ENCODE measurements at regions not wholly inside any gene's neighbourhood (a gene's known extent, or its start where the extent isn't known, plus 50 kb on each side); places are given as distances from the start of the nearest gene placed in this dataset.

DNA sequence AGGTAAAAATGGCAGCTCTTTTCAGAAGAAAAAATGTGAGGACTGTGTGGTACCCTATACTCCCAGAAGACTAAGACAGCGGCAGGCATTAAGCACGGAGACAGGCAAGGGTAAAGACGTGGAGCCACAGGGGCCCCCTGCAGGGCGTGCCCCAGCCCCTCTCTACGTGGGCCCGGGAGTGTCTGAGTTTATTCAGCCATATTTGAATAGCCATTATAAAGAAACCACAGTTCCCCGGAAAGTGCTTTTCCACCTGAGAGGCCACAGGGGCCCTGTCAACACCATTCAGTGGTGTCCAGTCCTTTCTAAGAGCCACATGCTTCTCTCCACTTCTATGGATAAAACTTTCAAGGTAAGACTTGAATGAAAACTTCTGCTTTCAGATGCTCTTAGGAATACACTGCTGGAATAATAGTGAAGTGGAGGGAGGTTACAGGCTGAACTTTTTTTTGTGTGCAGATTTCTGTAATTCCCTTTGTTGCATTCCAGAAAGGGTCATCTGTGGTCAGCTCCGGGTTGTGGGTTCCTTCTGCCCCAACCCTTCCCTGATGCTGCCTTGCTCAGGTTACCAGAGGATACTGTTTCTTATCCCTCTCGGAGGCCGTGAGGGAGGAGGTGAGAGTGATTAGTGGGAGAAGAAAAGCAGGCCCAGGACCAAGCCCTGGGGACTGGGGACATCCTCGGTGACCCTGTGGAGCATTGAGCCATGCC, 58.4 kb downstream of the SLC25A47 start:
- no peak for DNase-seq

DNA sequence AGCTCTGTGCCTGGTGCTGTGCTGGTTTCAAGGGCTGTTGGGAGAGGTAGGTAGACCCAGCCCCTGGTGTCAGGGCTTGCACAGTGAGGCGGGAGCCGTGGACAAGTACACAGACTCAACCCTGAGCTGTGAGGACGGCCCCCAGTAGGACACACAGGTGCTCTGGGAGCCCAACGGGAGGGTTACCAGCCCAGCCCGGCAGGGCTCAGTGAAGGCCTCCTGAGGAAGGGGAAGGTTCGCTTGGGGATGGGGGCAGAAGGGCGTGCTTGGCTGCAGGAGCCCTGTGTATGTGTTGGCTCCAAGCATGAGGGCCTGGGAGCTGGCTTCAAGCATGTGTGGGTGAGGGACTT, 58.9 kb downstream of the SLC25A47 start:
- no peak for DNase-seq

DNA sequence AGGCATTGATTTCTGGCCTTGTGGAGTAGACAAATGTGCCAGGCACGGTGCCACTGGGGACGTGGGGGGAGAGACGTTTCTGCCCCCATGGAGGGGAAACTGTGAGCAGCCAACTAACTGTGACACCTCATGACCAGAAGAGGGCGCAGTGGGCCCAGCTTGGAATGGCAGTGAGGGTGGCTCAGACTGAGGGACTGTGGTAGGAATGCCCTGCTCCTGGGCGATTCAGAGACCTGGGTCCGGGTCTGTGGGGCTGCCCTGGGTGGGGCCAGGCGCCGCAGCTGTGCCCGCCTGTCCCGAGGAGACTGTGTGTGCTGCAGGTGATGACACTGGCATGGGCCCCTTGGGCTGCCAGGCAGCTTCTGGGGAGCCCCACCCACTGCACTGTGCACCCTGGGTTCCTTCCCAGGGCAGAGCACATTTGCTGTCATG, 60.6 kb downstream of the SLC25A47 start:
- DNase-seq = peak; percentile 15

DNA sequence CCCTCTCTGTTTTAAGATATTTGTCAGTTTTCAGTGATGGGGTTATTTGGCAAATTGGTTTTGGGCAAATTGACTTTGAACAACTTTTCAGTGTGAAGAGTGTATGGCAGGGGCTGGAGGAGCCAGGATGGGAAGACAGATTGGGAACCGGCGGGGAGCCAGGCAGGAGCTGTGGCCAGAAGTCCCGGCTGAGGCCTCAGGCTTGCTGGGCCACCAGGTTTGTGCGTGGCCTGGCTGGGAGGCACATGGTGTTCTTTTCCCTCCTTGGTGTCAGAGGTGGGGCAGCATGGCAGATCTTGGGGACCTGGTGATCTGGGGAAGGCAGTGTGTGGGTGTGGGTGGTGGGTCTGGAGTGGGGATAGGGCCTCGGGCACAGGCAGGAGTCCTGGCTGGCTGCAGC, 61.1 kb downstream of the SLC25A47 start:
- no peak for DNase-seq

DNA sequence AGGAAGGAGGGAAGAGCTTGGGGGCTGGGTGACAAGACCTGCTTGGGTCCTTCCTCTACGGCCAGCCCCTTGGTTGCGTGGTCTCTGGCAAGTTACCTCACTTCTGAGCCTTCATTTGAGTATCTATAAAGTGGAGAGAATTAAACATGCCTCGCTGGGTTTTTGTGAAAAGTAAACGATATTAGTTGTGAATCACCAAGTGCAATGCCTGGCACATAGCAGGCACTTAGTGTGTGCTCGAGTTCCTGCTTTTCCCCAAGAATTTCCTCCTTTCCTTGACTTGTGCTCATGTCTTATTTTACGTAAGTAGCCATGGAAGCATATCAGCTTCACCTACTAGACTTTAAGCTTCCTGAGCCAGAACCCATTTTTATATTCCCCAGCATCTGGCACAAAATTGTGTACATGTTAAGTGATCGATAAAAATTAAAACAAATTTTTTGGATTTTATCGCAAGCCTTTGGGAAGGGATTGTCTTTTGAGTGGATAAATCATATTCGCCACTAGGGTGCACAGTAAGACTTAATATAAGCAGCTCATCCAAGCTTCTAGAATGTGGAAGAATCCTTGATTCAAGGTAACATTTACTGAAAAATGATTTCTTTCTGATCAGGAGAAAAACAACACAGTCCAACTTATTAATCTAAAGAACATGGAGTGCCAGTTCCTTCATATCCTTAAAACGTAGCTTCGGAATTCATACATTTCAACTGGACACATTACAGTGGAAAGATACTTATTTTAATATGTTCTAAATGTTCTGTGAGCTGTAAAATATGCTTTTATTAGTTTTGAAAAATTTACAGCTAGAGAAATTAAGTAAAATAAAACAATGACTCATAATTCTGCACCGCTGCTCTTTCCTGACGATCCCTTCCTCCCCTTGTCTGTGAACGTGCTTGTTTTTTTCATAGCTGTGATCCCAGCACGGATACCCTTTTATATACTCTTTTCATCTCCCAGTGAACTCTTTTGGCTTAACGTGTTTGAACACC, 62.0 kb downstream of the SLC25A47 start:
- DNase-seq = peak; percentile 9

DNA sequence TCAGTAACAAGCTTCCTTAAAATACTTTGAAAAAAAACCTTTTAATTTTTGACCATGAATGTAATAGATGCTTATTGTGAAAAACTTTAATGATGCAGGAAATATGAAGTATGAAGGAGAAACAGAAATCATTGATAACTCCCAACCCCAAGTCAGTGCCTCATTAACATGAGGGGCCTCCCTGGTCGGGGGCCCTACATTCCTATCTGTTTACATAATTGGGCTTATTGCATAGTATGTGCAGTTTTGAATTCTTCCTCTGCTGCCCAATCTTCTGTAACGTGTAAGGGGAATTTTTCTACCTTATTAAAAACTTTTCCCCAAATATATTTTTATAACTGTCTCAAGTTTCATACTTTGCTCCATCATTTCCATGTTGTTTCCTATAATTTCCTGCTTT, 63.0 kb downstream of the SLC25A47 start:
- no peak for DNase-seq

DNA sequence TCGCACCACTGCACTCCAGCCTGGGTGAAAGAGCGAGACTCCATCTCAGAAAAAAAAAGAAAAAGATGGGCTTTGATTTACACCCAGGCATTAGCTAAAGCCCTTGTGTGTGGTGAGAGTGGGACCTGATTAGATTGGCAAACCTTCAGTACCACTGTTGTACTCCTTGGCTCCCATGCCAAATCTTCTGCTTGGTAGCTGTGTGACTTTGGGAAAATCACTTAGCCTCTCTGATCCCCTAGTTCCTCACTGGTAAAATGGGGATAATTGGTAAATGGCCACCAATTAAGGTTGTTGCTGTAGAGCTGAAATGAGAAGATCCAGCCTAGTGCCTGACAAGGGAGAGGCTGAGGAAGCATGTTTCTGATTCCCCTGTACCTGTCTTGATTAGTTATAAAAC, 63.7 kb downstream of the SLC25A47 start:
- DNase-seq = no peak

DNA sequence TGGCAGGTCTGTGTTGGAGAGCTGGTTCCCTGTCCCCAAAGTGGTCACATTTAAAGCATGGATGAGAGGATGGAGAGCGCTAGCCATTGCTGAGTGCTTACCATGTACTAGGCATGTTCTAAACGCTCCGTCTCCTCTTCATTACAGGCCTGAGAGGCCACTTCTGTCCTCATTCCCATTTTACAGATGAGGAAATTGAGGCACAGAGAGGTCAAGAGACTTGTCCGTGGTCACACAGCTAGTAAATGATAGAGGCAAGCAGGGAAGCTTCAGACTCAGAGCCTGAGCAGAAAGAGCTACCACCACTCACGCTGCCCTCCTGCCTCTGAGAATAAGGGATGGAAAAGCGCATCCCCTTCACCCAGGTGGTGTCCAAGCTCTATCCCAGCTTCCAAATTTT, 64.3 kb downstream of the SLC25A47 start:
- no peak for DNase-seq

DNA sequence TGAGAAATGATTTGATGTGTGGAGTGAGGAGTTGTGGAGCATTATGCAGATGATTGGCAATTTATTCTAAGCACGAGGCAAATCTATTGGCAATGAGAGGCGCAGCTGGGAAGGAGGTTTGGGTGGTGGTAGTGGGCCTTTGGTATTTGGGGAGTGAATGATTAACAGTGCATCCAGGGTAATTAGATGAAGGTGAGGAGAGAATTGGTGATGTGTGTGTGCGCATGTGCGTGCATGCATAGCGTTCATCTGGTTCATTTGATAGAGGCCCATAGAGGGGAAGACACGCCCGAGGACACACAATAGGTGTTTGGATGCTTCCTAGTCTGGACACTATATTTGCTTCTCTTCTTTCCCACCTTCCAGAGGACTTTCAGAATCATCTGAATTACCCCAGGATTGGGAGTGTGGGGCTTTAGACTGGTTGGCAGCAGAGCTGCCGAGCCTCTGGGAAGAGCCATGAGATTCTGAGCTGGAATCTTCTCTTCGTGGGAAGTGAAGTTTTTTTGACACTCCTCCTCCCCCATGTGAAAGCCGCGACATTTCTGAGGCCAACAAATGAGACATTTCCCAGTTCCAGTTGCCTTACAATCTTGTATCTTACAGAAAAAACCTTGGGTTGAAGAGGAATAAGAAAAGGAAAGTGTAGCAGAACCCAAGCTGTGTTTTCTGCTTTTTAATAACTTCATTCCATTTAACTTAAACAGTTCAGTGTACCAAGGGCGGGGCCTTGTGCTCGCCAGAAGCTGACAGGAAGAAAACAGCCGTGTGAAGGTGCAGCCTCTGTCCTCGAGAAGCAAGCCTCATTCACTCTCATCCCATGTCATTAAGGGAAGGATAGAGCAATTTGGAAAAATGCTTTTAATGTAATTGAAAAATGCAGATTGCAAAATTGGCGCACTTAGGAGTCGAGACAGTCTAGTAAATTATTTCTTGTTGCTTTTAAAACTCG, 65.2 kb downstream of the SLC25A47 start:
- no peak for DNase-seq

DNA sequence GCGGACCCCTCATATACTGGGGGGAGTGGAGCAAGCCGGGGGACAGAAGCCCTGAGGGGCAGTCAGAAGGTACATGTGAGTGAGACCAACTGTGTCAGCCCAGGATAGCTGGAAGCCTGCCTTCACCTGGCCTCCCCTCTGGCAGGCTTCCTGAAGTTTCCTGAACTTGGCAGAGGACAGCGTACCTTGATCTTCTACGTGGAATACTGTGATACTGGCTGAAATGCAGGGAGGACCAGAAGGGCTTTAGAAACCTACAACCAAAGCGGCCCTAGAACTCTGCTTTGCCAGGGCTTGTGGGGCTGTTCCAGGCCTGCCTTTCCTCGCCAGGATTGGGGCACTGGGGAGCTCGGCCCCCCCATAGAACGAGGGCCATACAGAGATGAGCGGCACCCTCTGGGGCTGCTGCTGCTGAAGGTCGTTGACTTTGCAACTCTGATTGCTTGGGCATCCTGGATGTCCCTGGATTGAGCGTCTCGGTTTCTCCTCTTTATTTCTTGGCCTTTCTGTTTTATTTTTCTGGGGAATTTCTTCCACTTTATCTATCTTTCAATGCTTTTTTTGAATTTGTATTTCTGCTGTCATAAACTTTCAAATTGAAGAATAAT, 66.5 kb downstream of the SLC25A47 start:
- DNase-seq = no peak

DNA sequence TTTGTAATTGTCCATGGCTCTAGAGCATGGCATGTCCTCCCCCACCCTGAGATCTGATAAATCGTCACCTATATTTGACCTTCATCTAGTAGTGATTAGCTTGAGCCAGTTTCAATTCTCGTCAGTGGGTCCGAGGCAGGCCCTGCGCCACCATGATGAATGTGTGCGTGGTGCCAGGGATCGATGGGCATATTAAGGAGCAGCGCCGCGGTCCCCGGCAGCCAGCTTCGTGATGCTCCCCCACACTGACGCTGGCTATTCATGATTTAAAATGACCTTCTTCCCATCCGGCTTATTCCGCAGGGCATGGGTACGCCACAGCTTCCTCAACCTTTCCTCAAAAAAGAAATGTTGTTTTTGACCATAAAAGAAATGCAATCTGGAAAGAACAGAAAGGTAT, 68.0 kb downstream of the SLC25A47 start:
- DNase-seq = no peak

DNA sequence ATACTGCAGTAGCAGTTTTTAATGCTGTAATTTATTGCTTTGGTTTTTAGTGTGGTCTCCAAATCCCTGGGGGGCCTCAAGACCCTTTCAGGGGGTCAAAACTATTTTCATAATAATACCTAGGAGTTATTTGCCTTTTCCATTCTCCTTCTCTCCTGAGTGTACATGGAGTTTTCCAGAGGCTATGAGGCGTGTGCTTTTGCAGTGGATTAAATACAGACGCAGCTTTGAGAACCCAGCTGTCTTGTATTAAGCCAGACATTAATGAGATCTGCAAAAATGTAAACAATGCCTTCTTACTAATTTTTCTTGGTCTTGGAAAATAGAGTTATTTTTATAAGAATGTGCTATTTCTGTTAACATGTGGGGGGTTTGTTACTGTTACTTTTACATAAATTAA, 68.6 kb downstream of the SLC25A47 start:
- DNase-seq = no peak

DNA sequence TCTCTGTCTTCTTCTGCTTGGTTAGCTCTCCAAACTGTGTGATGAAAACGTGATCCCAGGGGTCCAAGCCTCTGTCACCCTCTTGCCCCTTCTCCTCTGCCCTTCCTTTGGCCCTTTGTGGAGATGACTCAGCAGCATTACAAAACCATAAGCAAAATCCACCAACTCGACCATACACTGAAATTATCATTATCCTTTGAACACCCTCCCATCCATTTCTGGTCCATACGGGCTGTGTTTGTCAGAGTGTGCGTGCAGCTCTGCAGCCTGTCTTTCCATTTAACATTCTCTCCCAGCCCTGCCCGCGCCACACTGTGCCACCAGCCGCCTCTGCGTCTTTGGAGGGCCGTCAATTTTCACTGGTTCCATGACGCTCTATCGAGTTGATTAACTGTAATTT, 69.2 kb downstream of the SLC25A47 start:
- no peak for DNase-seq

DNA sequence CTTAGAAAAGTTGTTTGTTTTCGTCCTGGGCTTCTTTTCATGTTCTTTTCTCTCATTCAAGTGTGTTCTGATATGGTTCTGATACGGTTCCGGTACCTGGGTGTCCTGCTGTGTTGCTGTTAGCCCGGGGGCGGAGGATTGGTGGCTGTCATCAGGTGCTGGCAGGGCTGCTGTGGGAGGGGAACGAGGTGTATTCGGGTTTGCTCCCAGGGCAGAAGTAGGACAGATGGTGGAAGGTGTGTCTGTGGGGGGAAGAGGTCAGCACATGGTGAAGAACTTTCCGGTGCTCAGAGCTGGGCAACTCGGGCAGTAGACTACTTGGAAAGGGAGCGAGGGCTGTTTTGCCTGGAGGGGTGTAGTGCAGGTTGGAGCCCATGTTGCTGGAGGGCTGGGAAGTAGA, 70.2 kb downstream of the SLC25A47 start:
- DNase-seq = no peak

DNA sequence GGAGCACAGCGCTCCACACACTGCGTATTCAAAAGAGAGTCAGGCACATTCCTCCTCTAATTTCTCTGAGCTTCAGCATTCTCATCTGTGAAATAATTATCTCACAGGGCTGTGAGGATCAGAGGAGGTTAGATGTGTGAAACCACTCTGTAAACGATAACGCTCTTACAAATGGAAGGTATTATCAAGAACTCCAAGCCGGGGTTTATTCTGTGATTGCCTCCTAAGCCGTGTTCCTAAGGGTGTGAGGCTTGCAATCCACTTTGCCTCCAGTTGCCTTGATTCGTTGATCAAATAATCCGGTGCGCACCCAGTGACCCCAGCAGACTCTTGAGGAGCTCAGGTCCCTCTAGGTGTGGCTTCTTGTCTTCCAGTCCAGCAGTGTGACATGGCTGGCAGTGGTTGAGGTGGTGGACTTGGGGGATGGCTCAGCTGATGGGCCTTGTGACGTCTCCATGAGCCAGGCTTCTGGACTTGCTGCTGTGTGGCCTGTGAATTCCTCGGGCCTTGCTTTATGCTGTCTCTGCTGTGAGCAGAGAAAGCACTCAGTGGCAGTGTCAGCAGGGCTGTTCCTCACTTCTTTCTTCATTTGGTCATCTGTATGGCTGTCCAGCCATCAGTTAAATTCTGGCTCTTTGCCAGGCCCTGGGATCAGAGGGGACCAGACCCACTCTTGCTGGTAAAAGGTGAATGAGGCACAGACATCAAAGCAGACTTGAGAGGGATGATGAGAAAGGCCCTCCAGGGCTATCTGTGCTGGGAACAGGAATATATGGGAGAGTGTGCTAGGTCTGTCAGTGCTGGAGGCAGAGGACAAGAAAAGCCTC, 71.0 kb downstream of the SLC25A47 start:
- no peak for DNase-seq

DNA sequence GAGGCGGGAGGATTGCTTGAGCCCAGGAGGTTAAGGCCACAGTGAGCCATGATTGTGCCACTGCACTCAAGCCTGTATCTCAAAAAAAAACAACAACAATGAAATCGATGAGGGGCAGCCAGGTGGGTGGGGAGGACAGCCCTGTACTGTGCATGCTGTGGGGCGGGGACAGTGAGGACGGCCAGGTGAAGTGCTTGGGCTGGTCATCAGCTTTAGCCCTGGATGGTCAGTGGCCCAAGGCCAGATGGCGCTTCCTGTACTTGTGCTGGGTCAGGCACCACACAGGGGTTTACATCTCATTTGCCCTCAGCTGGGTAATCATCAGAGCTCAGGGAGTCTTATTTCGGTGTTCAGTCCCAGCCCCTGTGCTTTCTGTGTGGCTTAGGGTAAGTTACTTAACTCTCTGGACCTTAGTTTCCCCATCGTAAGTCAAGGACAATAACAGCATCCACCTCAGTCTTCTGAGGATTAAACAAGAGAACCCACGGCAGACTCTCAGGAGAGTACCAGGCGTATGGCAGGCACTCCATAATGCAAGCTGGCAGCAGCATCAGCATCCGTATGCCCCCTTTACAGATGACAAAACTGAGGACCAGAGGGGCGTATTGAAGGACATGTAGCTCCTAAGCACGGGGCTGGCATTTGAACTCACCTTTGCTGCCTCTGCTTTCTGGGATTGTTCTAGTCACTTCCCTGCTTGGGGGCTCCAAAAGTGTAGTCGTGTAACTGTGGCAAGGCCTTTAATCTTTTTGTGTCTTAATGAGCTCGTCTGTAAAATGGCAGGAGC, 71.9 kb downstream of the SLC25A47 start:
- DNase-seq = no peak

DNA sequence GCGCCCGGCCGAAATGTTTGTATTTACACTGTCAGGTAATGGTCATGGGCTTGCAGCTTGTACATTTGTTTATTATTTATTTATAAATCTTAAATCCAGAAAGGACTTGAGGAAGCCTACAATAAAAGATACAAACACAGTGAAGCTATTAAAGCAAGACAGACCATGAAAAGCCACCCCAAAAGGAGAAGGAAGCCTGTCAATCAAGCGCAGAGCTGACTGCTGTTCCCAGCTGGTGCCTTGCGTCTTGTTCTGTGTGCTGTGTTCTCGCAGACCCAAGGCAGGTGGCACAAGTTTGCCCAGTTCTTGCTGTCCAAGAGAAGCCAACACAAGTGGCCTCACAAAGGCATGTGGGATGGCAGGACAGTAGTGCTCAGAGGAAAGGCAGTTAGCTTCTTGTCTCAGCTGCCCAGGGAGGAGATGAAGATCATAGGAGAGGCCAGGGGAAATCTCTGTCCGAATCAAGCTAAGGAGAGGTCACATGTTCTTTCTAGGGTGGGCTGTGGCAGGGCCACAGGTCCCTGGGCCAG, 73.2 kb downstream of the SLC25A47 start:
- no peak for DNase-seq

DNA sequence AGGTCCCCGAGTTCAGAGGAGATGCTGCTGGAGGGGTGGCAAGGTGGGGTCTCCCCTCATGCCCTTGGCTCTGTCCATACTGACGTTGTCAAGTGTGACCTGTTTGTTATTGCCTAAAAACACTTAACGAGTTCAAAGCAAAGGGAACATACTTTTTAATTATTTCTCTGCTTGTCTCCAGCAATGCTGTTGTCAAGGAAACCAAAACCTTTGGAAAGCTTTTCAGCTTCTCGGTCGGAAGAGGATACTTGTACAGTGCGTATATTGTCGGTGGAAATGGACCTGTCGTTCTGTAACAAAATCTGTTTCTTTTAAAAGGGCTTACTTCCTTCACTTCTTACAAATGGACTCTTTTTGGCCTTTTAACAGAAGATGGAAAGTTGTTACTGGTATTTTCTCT, 73.9 kb downstream of the SLC25A47 start:
- DNase-seq = no peak

DNA sequence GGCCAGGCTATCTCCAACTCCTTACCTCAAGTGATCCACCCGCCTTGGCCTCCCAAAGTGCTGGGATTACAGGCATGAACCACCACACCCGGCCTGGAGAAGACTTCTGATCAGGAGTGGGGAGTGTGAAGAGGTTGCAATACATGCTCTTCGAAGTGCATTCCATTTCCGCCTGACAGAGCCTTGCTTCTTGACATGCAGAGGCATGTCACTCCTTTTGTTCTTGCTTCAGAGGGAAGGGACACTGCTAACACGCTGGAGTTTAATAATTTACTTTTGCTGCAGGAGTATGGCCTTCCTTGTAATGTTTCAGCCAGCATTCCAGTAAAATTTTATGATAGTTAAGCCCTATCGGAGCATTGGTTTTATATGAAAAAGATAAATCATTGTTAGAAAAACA, 74.9 kb downstream of the SLC25A47 start:
- no peak for DNase-seq

DNA sequence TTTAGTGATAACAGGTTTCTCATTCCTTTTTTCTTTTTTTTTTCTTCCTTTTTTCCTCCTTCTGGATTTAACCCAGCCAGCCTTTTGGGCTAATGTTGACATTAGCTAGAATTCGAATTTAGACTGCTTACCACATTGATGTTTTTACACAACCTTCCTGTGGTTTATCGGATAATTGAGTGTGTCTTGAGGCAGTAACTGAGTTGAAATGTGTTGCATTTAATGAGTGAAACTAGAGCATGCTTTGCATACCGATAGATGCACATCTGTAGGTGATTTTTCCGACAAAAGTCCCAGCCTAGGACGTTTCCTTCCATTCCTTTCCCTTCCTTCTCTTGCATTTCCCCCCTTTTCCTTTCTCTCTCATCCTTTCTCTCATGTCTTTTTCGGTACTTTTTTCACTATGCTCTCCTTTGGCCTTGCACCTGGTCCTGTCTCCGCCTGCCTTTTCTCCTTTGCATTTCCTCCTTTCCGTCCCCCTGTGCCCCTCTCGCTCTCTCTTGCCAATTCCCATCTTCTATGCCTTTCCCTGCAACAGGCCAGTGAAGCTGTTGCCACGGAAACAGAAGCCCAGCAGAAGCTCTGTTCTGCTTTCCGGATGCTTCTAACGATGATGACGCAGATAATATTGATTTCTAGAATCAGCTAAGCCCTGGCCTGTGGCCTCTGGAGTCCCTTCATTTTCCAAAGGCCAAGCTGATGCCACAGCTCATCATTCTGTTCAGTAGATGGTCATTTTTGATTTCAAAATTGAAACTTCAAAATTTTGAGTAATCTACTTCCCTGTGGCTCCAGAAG, 76.1 kb downstream of the SLC25A47 start:
- no peak for DNase-seq

Data from NCI-H526 treated with DMSO at 0.1 percent for 48 hours (cell line).